ENCODE measurements at regions not wholly inside any gene's neighbourhood (a gene's known extent, or its start where the extent isn't known, plus 50 kb on each side); places are given as distances from the start of the nearest gene placed in this dataset.
"Not testable (repeated sequence)": the region's sequence is repeated elsewhere in the genome, so short reads cannot be mapped to it uniquely, and the experiment has no call there.

- H3K36me3 ChIP-seq (ENCODE audit: control insufficient read depth, insufficient read depth, low read length), result no peaks in the 10 kb centered on the region
- Mint-ChIP-seq H3K27me3 (ENCODE audit: insufficient read depth) (no peaks in the 10 kb centered on the region), H3K4me1 (peaks cover 2% of the 10 kb centered on the region), H3K36me3 (ENCODE audit: low read depth) (no peaks in the 10 kb centered on the region), H3K4me3 (no peak overlapping the region), H3K27ac (no peak overlapping the region), H3K9me3 (peaks cover 10% of the 10 kb centered on the region)
- no peak overlapping the region for H3K4me3 ChIP-seq (ENCODE audit: low read length)
- no peak for TF ChIP-seq CTCF (conservative IDR thresholded peaks at IDR 0.05)
- 55 to 80% methylated on average over 1 of the region's 1 CpG for WGBS, 2 experiments (ENCODE audit: insufficient coverage in 1 of 2, insufficient read length in 1 of 2)
- no peak overlapping the region for H3K9ac ChIP-seq (ENCODE audit: extremely low read depth, low read length, poor library complexity, severe bottlenecking)
- no peaks in the 10 kb centered on the region for H3K9me3 ChIP-seq (ENCODE audit: control insufficient read depth, low read length)
- no peaks in the 10 kb centered on the region for H3K4me1 ChIP-seq (ENCODE audit: control insufficient read depth, insufficient read depth, low read length)
- no peak for DNase-seq
- no peaks in the 10 kb centered on the region for H3K27me3 ChIP-seq (ENCODE audit: control insufficient read depth, insufficient read depth, low read length, poor library complexity, severe bottlenecking)
- H3K27ac ChIP-seq (ENCODE audit: low read depth, low read length), result no peak overlapping the region
These were observed 129.3 kb upstream of the PMCH start for GRCh38 chr12:102326982-102327381.

DNA sequence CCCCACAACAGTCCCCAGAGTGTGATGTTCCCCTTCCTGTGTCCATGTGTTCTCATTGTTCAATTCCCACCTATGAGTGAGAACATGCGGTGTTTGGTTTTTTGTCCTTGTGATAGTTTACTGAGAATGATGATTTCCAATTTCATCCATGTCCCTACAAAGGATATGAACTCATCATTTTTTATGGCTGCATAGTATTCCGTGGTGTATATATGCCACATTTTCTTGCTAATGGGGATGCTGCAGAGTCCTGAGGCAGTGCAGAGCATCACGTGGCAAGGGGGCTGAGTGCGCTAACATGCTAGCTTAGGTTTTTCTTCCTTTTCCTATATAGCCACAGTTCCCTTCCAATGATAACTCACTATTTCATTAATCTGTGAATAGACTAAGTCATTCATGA lies 127.5 kb upstream of the PMCH start:
- not testable (repeated sequence) for H3K4me1 Mint-ChIP-seq; H3K27me3 ChIP-seq (ENCODE audit: control insufficient read depth, insufficient read depth, low read length, poor library complexity, severe bottlenecking); H3K9me3 ChIP-seq (ENCODE audit: control insufficient read depth, low read length); DNase-seq; H3K27me3 Mint-ChIP-seq (ENCODE audit: insufficient read depth); H3K4me3 ChIP-seq (ENCODE audit: low read length); H3K36me3 Mint-ChIP-seq (ENCODE audit: low read depth); H3K4me3 Mint-ChIP-seq; H3K36me3 ChIP-seq (ENCODE audit: control insufficient read depth, insufficient read depth, low read length); H3K9ac ChIP-seq (ENCODE audit: extremely low read depth, low read length, poor library complexity, severe bottlenecking); H3K27ac ChIP-seq (ENCODE audit: low read depth, low read length); H3K27ac Mint-ChIP-seq; H3K4me1 ChIP-seq (ENCODE audit: control insufficient read depth, insufficient read depth, low read length)
- WGBS, 2 experiments (ENCODE audit: insufficient coverage in 1 of 2, insufficient read length in 1 of 2), result 90 to 94% methylated on average over 3 of the region's 4 CpGs
- H3K9me3 Mint-ChIP-seq, result peaks cover 15% of the 10 kb centered on the region

DNA sequence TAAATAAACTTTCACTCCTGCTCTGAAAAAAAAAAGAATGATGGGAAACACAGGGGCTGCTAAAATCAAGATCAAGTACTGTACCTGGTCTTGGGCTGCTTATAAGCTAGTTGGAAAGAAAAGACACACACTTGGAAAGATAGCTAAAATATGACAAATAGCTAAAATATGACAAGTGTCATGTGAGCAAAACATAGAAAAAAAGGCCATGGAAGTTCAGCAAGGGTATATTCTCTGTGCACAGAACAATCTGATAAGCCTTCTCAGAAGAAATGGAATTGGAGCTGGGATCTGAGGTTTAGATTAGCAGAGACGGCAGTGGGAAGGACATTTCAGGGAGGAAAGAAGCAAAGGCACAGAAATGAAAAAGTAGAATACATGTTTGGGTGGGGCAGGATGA lies 126.2 kb upstream of the PMCH start:
- no peak for TF ChIP-seq CTCF (conservative IDR thresholded peaks at IDR 0.05)
- 97% methylated on average over 1 of the region's 1 CpG; no CpG with 5 or more reads in 1 of the 2 experiments for WGBS, 2 experiments (ENCODE audit: insufficient coverage in 1 of 2, insufficient read length in 1 of 2)
- H3K9ac ChIP-seq (ENCODE audit: extremely low read depth, low read length, poor library complexity, severe bottlenecking), result no peak overlapping the region
- no peaks in the 10 kb centered on the region for H3K27me3 ChIP-seq (ENCODE audit: control insufficient read depth, insufficient read depth, low read length, poor library complexity, severe bottlenecking)
- no peak overlapping the region for H3K27ac ChIP-seq (ENCODE audit: low read depth, low read length)
- DNase-seq, result no peak
- Mint-ChIP-seq H3K4me3 (no peak overlapping the region), H3K4me1 (peaks cover 2% of the 10 kb centered on the region), H3K9me3 (peaks cover 15% of the 10 kb centered on the region), H3K27ac (no peak overlapping the region), H3K27me3 (ENCODE audit: insufficient read depth) (no peaks in the 10 kb centered on the region), H3K36me3 (ENCODE audit: low read depth) (no peaks in the 10 kb centered on the region)
- H3K36me3 ChIP-seq (ENCODE audit: control insufficient read depth, insufficient read depth, low read length), result no peaks in the 10 kb centered on the region
- no peak overlapping the region for H3K4me3 ChIP-seq (ENCODE audit: low read length)
- H3K4me1 ChIP-seq (ENCODE audit: control insufficient read depth, insufficient read depth, low read length), result no peaks in the 10 kb centered on the region
- peaks cover 4% of the 10 kb centered on the region for H3K9me3 ChIP-seq (ENCODE audit: control insufficient read depth, low read length)

DNA sequence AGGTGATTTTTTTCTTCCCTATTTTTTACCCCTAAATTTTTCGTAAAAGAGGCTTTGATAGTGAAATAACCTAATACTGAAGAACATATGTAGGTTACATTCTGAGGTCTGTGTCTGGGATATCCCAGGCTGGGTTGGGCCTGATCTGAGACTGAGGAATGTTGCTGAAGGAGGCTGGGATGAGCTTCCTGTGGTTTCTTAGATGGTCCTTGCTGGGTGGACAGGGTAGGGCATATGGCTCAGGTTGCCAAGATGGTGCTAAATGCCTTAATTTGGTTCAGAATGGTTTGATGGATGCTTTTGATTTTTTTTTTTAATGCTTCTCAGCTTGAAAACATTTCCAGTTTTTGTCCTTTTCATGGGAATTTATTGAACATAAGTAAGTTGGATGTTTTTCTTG lies 124.6 kb upstream of the PMCH start:
- no peak for TF ChIP-seq CTCF (conservative IDR thresholded peaks at IDR 0.05)
- WGBS, 2 experiments (ENCODE audit: insufficient coverage in 1 of 2, insufficient read length in 1 of 2), result 100% methylated on average over 1 of the region's 1 CpG; no CpG with 5 or more reads in 1 of the 2 experiments
- no peak overlapping the region for H3K27ac Mint-ChIP-seq
- H3K36me3 Mint-ChIP-seq (ENCODE audit: low read depth), result no peaks in the 10 kb centered on the region
- no peaks in the 10 kb centered on the region for H3K36me3 ChIP-seq (ENCODE audit: control insufficient read depth, insufficient read depth, low read length)
- peaks cover 15% of the 10 kb centered on the region for H3K9me3 Mint-ChIP-seq
- H3K4me3 ChIP-seq (ENCODE audit: low read length), result no peak overlapping the region
- DNase-seq, result peak; percentile 79
- no peak overlapping the region for H3K4me3 Mint-ChIP-seq
- H3K27ac ChIP-seq (ENCODE audit: low read depth, low read length), result no peak overlapping the region
- no peaks in the 10 kb centered on the region for H3K27me3 ChIP-seq (ENCODE audit: control insufficient read depth, insufficient read depth, low read length, poor library complexity, severe bottlenecking)
- H3K27me3 Mint-ChIP-seq (ENCODE audit: insufficient read depth), result no peaks in the 10 kb centered on the region
- H3K4me1 ChIP-seq (ENCODE audit: control insufficient read depth, insufficient read depth, low read length), result no peaks in the 10 kb centered on the region
- no peak overlapping the region for H3K9ac ChIP-seq (ENCODE audit: extremely low read depth, low read length, poor library complexity, severe bottlenecking)
- H3K4me1 Mint-ChIP-seq, result peaks cover 2% of the 10 kb centered on the region
- H3K9me3 ChIP-seq (ENCODE audit: control insufficient read depth, low read length), result peaks cover 4% of the 10 kb centered on the region

Data from endodermal cell (in vitro differentiated cells).